CD4-positive, alpha-beta T cell treated with Interleukin-6 for 4 hours (primary cell): ENCODE measurements at regions not wholly inside any gene's neighbourhood (a gene's known extent, or its start where the extent isn't known, plus 50 kb on each side); places are given as distances from the start of the nearest gene placed in this dataset.
A peak's percentile ranks its signal among the peaks of the same experiment; 100 is the strongest.

Source experiments
- DNase-seq: peaks from one replicate; pipeline ENCODE4 v3.0.0-alpha.2; 2020; ENCODE audit warnings: mixed read lengths

- no peak for DNase-seq
These were observed 119.2 kb upstream of the NCOR2 start for GRCh38 chr12:124686370-124687173.

- no peak for DNase-seq
These were observed 118.4 kb upstream of the NCOR2 start for GRCh38 chr12:124685689-124686369.

GRCh38 chr12:124684971-124685688 is 117.7 kb upstream of the NCOR2 start:
- no peak for DNase-seq

- DNase-seq: no peak
These were observed 117.1 kb upstream of the NCOR2 start for GRCh38 chr12:124684496-124684895.

- no peak for DNase-seq
These were observed 116.0 kb upstream of the NCOR2 start for GRCh38 chr12:124683152-124684124.

- no peak for DNase-seq
These were observed 115.2 kb upstream of the NCOR2 start for GRCh38 chr12:124682425-124683151.

- no peak for DNase-seq
These were observed 114.5 kb upstream of the NCOR2 start for GRCh38 chr12:124681779-124682391.

- DNase-seq: peak; percentile 8
These were observed 113.7 kb upstream of the NCOR2 start for GRCh38 chr12:124680863-124681778.

GRCh38 chr12:124679533-124680371 is 112.3 kb upstream of the NCOR2 start:
- no peak for DNase-seq

GRCh38 chr12:124679047-124679446 is 111.6 kb upstream of the NCOR2 start:
- no peak for DNase-seq

GRCh38 chr12:124678421-124678893 is 111.0 kb upstream of the NCOR2 start:
- DNase-seq: no peak

GRCh38 chr12:124677552-124678356 is 110.3 kb upstream of the NCOR2 start:
- DNase-seq: no peak

GRCh38 chr12:124676714-124677462 is 109.5 kb upstream of the NCOR2 start:
- no peak for DNase-seq

GRCh38 chr12:124675881-124676713 is 108.7 kb upstream of the NCOR2 start:
- no peak for DNase-seq

GRCh38 chr12:124674937-124675336 is 107.5 kb upstream of the NCOR2 start:
- DNase-seq: no peak
